Stimulated activated CD8-positive, alpha-beta memory T cell treated with anti-CD3 and anti-CD28 coated beads, Interleukin-2, amount 100 ng/mL, for 48 hours (primary cell): ENCODE measurements at regions not wholly inside any gene's neighbourhood (a gene's known extent, or its start where the extent isn't known, plus 50 kb on each side); places are given as distances from the start of the nearest gene placed in this dataset.

Experiments used
- DNase-seq, 2 donors: peaks; one replicate each; pipeline ENCODE4 v3.0.0-alpha.2; 2020; ENCODE audit warnings: low read depth in 2 of 2

DNA sequence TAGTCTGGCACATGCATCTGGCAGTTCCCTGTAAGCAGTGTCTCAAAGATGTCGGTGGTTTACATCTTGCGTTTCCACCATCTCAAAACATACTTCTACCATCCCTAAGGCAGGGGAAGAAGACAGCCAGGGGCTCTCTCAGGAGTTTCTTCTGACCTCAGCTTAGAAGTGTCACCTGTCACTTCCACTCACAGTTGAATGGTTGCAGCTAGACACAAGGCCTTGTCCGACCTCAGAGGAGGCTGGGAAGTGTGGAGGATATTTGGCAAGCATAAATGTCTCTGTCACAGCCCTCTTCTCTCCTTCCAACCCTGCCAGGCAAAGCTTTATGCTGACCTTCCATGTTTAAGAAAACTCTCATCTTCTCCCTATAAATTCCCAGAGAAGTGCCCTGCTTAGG is 193.3 kb downstream of the HERPUD2 start:
- no peak for DNase-seq

DNA sequence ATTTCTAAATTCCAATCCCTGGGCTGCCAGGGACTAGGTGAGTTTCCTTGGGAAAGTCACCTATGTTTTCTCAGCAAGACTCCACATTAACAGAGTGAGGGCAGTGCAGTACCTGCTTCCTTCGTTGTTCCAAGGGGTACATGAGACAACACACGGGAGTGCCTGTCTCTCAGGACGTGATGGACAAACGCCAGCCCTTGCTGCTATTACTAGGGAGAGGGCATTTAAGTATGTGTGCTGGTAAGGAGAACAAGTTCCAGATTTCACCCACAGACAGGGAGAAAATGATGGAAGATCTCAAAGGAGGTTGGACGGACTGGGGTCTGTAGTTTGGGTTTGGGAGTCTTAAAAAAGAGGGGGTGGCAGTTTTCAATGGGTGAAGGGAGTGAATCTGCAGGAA is 195.7 kb downstream of the HERPUD2 start:
- DNase-seq: no peak

DNA sequence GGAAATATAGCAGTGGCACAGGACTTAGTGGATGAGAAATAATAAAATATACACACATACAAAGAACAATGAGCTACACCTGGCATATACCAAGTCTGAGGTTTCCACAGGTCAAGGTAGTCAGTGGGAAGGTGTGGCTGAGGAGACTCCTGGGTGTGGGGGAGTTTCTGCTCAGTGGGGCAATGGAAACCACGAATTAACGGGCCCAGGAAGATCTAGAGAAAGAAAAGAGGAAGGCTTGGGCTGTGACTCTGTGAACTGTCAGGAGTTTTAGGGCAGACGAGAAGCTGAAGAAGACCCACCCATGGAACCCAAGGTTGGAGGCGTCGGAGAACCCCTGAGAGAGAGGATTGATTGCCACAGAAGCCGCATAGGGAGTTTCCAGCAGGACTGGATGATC is 196.5 kb downstream of the HERPUD2 start:
- DNase-seq: no peak

DNA sequence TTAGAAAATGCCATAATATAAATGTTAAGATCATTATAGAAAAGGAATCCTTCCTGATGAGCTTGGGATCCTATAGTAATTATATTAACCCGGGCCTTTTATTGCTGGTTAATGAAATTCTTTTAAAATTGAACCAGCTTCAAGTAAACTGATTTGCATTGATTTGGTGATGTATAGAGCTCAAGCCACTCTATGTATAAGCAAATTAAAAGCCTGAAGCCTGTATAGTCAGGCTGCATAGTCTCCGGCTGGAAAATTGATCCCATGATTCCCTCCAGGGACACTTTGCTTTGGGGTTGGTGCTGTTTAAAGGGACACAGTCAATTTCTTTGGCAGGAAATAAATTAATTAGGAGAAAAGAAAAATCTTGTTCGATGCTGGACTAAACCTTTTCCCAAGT is 199.1 kb downstream of the HERPUD2 start:
- DNase-seq: no peak

DNA sequence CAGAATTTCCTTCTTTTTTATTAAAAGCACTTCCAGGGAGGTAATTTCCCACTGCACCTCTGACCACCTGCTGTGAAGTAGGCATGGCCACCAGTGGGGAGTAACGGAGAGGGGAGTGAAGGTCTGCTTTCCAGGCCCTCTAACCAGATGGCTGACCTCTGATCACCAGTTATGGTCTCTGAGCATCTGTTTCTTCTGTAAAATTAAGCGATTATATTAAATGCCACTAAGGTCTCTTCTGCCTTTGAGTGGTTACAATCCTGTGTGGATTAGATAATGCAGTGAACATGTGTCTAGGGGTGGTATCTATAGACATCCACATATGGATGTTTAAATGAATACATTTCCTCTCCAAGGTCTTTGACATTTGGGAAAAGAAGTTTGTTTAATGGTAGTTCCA is 199.6 kb downstream of the HERPUD2 start:
- no peak for DNase-seq

DNA sequence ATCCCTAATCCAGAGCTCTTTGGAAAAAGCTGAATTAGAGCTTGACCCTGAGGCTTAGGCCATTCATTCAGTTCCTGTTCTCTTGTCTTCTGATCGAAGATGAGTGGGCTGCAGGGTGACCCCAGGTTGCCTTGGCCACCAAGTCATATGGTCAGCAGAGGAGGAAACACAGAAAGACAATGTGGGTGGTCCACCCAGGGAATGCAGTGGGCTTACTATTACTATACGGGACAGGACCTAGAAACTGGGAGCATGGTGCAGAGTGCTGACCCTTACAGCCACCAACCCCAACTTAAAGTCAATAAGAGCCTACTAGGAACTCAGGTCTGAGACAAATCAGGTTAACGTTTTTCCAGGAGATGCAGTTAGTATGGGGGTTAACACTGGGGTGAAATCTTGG is 200.5 kb downstream of the HERPUD2 start:
- no peak for DNase-seq

DNA sequence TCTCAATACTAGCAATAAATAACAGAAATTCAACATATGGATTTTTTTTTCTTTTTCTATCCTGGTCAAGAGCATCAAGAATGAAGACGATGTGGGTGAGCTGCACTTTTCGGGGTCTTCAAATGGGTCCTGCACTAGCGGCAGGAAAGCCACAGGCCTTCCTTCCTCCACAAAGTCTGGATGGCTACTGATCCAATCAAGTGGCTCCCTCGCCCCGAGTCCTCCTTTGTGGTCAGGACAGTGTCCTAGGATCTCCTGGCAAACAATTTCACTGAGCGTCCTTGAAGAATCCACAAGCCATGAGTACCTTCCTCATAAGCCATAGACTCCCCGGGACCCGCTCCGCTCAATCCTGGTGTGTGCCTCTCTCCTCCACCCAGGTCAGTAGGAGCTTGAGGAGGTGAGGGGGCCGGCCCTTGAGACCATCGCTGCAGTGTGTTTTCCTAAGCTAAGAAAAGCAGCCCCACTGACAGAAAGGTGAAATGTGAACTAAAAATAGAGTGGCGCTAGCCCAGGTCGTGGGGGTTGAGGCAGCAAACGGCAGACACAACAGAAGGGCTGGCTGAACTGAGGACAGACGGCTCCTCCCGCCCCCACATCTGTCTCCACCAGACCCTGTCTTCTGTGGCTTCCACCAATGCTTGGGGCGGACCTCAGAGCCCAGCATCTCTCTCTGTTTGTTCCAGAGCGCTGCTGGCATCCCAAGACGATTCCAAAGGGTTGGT is 202.3 kb downstream of the HERPUD2 start:
- DNase-seq: no peak

DNA sequence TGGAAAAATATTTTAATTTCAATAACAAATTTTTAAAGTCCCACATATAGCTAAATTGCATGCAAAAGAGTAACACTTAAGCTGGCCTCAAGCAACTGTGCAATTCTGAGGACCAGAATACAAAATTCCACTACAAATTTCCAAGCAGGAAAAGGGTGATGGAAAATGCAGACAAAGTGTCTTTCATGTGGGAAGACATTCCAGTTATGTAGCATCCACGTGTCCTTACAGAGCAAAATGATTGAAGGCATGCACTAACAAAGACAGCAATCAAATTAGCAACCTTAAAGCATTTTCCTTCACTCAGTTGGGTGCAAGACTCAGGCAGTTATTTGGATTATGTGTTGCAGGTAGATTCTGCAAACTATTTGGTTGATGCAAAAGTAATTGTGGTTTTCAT is 203.7 kb downstream of the HERPUD2 start:
- DNase-seq: no peak

DNA sequence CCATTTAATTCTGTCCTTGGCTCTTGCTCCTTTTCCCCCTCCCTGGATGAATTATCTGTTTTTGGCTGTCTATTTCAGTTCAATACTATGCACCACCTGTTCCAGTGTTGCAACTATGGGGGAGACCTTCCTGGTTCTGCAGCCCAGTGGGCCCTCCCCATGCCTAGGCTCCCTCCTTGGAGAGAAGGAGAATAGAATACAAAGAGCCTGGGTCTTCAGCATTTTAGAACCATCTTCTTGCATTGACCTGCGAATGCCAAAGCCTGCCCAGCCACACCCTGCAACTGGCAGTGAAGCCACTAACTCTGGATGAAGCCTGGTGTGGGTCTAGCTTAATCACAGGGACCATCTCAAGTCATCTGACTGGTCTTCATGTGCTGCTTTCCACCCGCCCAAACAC is 207.1 kb downstream of the HERPUD2 start:
- no peak for DNase-seq

DNA sequence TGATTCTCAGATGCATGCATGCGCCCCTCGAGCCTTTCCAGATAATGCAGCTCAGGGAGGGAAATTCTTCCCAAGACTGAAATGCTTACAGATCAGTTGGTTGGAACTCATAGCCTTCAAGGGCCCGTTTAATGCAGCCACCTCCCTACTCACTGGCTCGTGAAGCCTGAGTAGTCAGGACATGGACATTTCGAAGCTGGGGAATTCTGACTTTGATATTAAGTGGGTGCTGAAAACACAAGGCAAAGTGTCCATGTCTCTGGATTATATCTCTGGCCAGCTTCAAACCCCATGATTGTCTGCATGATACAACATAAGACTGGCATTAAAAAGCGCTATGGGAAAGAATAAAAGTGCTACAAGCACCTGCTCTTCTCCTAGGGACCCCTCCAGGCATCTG is 207.5 kb downstream of the HERPUD2 start:
- no peak for DNase-seq

DNA sequence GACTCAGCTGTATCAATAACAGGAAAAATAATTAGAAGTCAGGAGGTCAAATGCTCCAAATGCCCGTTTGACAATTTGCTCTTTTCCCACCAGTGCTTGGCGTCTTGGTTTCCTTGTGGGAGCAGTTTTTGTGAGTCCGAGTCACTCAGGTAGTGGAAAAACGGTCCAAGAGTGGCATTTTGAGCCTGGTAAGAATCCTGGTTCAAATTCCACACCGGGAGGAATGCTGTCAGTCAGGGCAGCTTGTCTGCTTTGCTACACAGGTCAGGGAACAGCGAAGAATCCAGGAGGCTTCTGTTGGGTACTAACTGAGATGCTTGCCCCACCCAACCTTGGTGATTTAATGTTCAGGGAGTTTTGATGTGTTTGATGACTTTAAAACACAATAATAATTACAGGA is 209.5 kb downstream of the HERPUD2 start:
- no peak for DNase-seq

DNA sequence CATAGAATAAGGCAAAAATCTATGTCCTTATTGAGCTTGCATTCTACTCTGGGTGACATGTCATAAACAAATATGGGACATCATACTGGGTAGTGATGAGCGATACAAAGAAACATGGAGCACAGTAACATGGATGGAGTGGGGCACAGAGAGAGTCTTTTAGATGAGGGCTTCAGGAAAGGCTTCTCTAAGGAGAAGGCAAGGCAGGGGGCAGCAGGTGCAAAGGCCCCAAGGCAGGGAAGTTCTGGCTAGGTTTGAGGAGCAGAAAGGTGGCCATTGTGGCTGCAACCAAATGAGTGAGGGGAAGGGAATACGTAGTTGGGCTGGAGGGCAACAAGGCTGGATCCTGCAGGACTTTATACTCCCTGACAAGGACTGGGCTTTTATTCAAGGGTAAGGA is 211.4 kb downstream of the HERPUD2 start:
- no peak for DNase-seq

DNA sequence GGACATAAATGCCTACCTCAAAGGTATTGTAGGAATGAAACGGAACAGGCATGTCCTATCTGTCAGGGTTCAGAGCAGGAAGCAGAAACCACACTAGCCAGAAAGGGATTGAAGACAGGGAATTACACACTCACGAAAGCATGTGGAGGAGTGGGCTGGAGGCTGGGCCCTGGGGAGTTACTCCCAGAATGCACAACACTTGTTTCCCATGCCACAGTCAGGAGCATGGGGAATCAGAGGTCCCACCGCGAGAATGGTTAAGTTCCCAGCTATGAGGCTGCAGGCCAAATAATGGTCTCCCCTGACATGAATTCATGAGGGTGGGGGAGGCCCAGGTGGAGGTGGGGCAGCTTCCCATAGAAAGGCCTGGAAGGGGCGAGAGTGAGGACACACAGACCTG is 212.7 kb downstream of the HERPUD2 start:
- no peak for DNase-seq

DNA sequence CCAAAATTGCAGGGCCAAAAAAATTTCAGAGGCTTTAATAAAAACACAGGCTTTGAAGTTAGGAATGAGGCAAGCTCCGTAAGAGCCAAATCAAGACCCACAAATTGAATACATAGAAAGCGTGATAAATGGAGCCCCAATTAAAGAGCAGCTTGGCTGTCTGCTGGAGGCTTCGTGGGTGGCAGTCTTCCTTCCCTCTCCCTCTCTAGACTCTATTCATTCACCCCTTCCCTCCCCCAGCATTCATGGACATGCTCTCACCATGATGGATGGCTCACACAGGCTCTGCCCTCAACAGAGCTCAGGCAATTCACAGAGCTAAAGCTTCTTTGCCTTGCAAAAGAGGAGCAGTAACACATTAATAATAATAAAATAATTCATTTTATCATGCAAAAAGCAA is 214.1 kb downstream of the HERPUD2 start:
- no peak for DNase-seq

DNA sequence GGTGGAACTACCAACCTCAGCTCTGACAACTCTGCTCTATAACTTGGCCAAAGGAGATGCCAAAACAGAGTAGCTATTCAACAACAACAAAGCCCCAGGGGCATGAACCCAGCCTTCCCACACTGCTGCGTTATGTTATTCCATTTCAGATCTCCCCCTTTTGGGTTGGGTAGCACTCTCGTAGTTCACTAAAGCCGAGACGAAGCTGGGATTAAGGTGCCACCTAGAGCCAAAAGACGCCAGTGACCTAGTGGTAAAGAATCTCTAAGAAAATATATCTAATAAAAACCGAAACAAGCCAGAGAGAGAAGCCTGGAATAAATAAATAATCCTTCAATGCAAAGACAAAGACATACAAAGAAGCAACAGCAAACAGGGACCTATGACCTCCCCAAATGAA is 217.3 kb downstream of the HERPUD2 start:
- no peak for DNase-seq

DNA sequence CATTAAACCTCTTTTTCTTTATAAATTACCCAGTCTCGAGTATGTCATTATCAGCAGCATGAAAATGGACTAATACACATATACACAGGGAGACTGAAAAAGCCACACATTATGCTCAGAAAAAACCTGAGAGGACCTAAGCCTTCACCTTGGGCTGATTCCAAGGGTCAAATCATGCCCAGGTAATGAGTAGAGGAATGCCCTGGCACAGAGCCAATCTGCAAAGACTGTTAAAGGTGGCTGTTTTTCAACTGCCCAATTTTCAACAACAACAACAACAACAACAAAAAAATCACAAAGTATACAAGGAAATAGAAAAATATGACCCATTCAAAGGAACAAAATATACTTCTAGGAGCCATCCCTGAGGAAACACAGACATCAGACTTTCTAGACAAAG is 220.2 kb upstream of the TBX20 start:
- DNase-seq: no peak

DNA sequence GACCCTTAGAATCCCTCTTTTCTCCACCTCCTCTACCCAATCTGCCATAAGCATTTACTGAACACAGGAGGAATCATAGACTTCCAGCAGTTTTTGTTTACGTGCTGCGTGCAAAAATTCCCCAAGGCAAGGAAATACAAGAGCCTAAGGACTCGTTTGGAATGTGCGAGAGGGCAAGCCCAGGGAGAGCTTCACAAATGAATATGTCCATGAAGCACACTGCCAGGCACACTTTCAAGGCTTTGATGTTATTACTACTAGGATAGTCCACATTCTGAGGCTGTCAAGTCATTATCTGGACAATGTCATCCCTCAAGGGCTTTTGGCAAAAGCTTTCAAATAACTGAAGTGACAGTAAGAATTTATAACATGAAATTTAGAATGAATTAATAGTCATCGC is 214.7 kb upstream of the TBX20 start:
- no peak for DNase-seq

DNA sequence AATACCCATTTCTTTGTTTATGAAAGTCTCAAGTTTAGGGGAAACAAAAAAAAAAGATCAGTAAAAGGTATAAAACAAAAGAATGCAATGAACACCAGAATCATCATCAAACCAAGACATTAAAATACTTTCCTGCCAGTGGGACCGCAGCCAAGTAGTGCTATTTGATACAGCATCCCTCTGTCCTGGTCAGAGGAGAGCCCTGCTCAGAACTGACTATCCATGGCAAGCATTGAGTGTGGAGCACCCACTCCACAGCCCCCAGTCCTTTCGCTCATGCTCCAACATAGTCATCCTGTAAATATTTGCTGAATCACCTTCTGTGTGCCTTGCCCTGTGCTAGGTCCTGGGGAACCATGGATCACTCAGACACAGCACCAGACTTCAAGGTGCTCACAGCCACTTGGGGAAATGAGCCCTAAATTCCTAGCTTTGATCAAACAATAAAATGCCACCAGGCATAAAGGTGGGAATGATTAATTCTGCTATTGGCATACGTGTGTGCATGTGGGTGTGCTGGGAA is 213.6 kb upstream of the TBX20 start:
- no peak for DNase-seq

DNA sequence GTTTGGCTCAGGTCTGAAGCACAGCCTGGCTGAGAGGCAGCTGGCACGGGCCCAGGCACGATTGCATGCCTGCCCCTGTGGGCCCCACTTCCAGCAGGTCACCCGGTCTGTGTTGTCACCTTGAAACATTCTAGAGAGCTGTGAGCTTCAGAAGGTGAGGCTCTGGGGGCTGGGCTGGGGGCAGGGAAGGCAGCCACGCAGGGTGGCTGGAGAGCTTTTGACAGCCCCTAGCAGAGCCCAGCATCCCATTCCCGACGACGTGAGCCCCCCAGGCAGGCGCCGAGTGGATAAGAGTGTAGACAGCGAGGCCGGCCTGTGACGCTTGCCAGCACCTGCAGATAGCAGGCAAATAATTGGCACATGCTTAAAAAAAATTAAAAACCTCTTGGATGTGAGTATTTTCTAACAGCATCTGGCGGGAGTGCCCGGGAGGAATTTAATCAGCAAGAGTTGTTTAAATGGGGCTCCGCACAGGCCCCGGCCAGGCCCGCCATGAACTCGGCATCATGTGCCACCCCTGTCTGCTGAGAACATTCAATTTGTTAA is 212.0 kb upstream of the TBX20 start:
- DNase-seq: no peak

DNA sequence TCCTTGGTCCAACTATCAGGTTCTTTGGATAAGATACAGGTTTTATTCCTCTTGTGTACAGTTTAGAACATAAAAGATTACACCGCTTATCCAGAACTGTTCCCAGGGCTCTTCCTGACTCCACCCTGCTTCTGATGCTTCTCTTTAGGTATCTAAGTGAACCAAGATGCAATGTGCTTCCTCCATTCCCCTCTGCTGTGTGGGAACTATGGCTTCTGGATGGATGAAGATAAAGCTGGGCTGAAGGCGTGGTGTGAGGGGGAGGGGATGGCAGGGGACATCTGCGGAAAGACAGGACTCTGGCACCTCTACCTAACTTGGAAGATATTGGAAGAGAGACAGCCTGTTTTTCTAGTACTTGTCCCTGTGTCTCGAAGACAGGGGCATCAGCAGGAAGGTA is 209.9 kb upstream of the TBX20 start:
- no peak for DNase-seq

DNA sequence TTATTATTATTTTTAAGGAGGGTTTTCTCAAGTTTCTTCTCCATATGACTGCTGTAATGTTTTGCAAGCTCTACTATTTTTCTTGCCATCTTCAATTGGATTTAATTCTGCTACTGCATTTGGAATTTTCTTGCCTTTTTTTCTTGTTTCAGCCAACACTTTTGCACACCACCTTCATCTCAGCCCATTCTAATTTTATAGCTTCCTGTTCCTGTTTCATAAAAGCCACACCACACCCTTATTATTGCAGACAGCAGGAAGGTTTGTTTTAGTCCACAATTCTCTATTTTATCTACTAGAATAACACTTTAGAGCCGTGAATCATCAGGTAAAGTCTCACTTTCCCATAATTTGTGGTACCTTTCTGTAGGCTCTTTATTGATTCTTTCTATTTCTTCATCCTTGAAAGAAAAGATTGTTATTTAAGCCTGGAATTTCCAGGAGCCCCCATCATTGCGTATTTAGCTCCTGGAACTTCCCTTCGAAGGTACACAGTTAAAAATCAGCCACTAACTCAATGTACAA is 209.3 kb upstream of the TBX20 start:
- no peak for DNase-seq

DNA sequence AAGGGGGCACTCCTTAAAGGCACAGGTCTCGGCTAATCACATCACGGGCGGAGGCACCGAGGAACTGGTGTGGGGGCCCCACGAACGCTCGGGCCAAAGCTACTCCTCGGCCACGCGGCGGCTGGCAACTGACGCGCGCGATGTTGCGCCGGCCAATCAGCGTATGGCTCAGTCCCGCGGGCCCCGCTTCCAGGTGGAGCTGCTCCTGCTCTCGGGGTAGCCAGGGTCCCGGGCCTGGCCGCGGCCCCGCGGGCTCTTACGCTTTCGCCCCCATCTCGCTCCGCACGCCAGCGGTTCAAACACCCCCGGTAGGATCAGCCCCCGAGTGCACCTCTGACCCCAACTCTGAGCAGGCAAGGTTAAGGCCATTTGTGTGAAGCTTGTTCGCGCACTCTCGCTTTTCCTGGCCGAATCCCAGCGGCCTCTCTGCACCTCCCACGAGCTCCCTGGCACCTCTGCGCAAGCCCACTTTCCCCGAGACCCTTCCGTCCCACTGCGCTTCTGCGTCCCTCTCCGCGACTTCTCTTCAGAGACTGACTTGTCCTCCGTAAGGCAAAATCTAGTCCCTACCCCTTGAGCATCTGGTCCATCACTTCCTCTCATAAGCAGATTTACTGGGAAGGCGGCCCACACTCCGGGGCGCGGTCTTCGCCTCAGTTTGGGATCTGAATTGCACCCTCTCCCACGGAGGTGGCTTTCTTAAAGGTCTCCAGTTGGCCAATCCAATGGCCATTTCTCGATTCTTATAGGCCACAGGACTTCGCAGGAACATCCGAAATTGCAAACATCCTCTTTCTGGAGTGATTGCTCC is 200.9 kb upstream of the TBX20 start:
- DNase-seq: no peak
